ENCODE measurements at regions not wholly inside any gene's neighbourhood (a gene's known extent, or its start where the extent isn't known, plus 50 kb on each side); places are given as distances from the start of the nearest gene placed in this dataset.

DNA sequence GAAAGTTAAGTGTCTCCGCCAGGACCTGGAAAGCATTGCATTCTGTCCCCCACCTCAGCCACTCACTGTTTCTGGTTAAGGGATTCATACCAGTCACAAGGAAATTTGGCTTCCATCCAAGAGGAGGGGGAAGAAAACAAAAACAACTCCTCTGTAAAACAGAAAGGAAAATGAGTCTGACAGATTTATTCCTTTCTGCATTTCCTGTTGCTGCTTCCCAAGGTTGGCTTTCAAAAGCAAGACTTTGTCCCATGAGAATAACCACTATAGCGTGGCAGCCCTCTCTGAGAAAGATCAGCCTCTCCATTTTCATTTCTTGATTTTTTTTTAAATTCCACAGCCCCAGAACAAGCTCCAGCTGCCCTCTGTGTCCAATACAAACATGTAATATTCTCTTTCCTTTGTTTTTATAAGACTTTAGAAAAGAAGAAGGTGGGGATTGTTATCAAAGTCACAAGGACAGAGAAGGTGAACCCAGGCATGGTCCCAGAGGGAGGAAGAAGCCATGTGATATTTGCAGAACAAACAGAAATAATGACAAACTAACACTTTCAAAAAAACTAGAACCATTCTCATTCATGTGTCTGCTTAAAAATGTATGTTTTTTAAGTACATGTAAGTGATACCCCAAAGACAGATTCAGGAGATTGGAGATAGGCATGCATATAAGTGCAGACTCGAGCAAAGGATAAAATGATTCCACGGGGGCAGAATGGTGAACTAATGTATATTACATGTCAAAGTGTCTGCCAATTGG, 90.7 kb upstream of the DCLK2 start:
- TF ChIP-seq CTCF (IDR thresholded peaks at IDR 0.05; ENCODE audit: insufficient read depth, low read length, poor library complexity, severe bottlenecking): no peak

DNA sequence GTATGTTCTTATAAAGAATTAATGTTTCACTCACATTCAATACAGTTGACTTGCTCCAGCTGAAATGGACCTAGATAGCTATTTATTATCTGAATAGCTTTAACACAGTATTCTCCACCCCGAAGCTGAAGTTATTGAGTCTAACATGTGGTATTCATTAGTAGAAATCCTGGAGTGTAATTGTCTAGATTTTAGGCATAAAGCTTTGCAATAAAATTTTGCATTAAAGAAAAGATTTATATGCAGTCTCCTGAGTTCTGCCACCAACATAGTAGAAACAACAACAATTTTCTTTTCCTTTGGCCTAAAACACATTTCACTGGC, 90.2 kb upstream of the DCLK2 start:
- no peaks in the 10 kb centered on the region for H3K27me3 ChIP-seq (ENCODE audit: control insufficient read depth, insufficient read depth, low read length)
- no peak for DNase-seq (ENCODE audit: low read depth)
- H3K36me3 ChIP-seq (ENCODE audit: control insufficient read depth, insufficient read depth, low read length): no peaks in the 10 kb centered on the region
- no peak overlapping the region for H3K4me3 ChIP-seq (ENCODE audit: low read depth, low read length)
- TF ChIP-seq CTCF (IDR thresholded peaks at IDR 0.05; ENCODE audit: insufficient read depth, low read length, poor library complexity, severe bottlenecking): no peak

More for the DNA sequence above, 90.7 kb upstream of the DCLK2 start:
- no peaks in the 10 kb centered on the region for H3K27me3 ChIP-seq (ENCODE audit: control insufficient read depth, insufficient read depth, low read length)
- no peaks in the 10 kb centered on the region for H3K36me3 ChIP-seq (ENCODE audit: control insufficient read depth, insufficient read depth, low read length)
- H3K4me3 ChIP-seq (ENCODE audit: low read depth, low read length): no peak overlapping the region
- DNase-seq (ENCODE audit: low read depth): no peak

- peak; percentile 16 for DNase-seq (ENCODE audit: low read depth)
Measured at GRCh38 chr4:149993030-149993429, 85.2 kb upstream of the DCLK2 start.

DNA sequence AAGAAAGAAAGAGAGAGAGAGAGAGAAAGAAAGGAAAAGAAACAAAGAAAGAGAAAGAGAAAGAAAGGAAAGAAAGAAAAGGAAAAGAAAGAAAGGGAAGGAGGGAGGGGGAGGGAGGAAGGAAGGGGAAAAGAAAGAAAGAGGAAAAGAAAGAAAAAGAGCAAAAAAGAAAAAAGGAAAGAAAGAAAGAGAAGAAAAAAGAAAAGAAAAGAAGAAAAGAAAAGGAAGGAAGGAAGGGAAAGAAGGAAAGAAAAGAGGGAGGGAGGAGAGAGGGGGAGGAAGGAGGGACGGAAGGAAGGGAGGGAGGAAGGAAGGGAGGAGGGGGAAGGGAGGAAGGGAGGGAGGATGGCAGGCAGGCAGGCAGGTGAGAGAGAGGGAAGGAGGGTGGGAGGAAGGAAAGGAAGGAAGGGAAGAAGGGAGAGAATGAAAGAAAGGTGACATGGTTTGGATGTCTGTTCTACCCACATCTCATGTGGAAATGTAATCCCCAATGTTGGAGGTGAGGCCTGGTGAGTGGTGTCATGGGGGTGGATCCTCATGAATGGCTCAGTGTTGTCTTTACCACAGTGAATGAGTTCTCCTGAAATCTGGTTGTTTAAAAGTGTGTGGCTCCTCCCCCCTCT, 83.0 kb upstream of the DCLK2 start:
- Histone ChIP-seq H3K4me3 (ENCODE audit: low read depth, low read length) (no peak overlapping the region), H3K27me3 (ENCODE audit: control insufficient read depth, insufficient read depth, low read length) (no peaks in the 10 kb centered on the region), H3K36me3 (ENCODE audit: control insufficient read depth, insufficient read depth, low read length) (no peaks in the 10 kb centered on the region)
- no peak for DNase-seq (ENCODE audit: low read depth)
- no peak for TF ChIP-seq CTCF (IDR thresholded peaks at IDR 0.05; ENCODE audit: insufficient read depth, low read length, poor library complexity, severe bottlenecking)

More at GRCh38 chr4:149993030-149993429, 85.2 kb upstream of the DCLK2 start:
- Histone ChIP-seq H3K4me3 (ENCODE audit: low read depth, low read length) (no peak overlapping the region), H3K36me3 (ENCODE audit: control insufficient read depth, insufficient read depth, low read length) (no peaks in the 10 kb centered on the region), H3K27me3 (ENCODE audit: control insufficient read depth, insufficient read depth, low read length) (no peaks in the 10 kb centered on the region)
- TF ChIP-seq CTCF (IDR thresholded peaks at IDR 0.05; ENCODE audit: insufficient read depth, low read length, poor library complexity, severe bottlenecking): no peak

DNA sequence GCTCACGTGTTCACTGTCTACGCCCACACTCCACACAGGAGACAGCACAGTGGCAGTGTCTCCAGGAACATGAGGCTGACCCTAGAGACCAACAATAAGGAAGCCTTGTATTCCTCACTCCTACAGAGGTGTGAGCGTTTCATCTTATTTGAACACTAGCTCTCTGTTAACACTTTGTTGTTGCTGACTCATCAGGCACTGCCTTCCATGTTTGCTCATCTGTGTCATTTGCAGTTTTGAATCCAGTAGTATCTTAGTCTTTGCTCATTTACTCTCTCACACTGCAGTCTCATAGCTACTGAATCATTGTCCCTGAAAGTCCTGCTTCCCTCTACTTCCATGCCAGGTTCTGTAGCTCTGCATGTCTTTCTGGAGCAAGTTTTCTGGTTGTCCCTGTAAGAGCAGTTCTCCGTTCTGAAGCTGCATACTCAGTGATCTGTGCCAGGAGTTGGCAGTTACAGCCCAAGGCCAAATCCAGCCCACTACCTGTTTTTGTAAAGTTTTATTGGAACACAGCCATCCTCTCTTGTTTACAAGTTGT, 80.3 kb upstream of the DCLK2 start:
- Histone ChIP-seq H3K4me3 (ENCODE audit: low read depth, low read length) (no peak overlapping the region), H3K36me3 (ENCODE audit: control insufficient read depth, insufficient read depth, low read length) (no peaks in the 10 kb centered on the region), H3K27me3 (ENCODE audit: control insufficient read depth, insufficient read depth, low read length) (no peaks in the 10 kb centered on the region)
- peak; percentile 74 for DNase-seq (ENCODE audit: low read depth)
- TF ChIP-seq CTCF (IDR thresholded peaks at IDR 0.05; ENCODE audit: insufficient read depth, low read length, poor library complexity, severe bottlenecking): no peak

All from kidney epithelial cell (primary cell).